H1 (cell line): ENCODE measurements at regions not wholly inside any gene's neighbourhood (a gene's known extent, or its start where the extent isn't known, plus 50 kb on each side); places are given as distances from the start of the nearest gene placed in this dataset.

Source experiments
- CTCF ChIA-PET: fragments of 300-600 bp; sonication (Branson Sonifier 250); formaldehyde crosslinking; loops from one replicate; lab custom pipeline; 2021; ENCODE audit not compliant: partially characterized antibody; lab: Charles Lee
- POLR2A ChIA-PET: fragments of 300-600 bp; sonication (Branson Sonifier 250); formaldehyde crosslinking; loops from one replicate; lab custom pipeline; 2021; ENCODE audit warnings: inconsistent platforms; ENCODE audit not compliant: partially characterized antibody; lab: Charles Lee
- DNase-seq, 2 experiments: peaks; one replicate each; pipeline versions ENCODE4 v3.0.0 to v3.0.0-alpha.2; 2010 to 2022; ENCODE audit warnings: low spot score in 2 of 2, low read depth in 1 of 2, mixed read lengths in 1 of 2
- FAIRE-seq: peaks from 2 replicates; lab custom pipeline; 2011; peaks lifted over from hg19 to GRCh38; lab: Jason Lieb, UNC
- H2AFZ ChIP-seq: 2 replicates; pipeline ENCODE4 v1.8.1; 2012; ENCODE audit warnings: low read length, inconsistent platforms
- H2AK5ac ChIP-seq: 2 replicates; pipeline ENCODE4 v1.6.1; 2013; ENCODE audit warnings: low read depth, low read length
- H2BK120ac ChIP-seq: replicated peaks from 2 replicates; pipeline ENCODE3; 2013; ENCODE audit warnings: low read depth, low read length, inconsistent platforms
- H2BK12ac ChIP-seq: 2 replicates; pipeline ENCODE4 v1.6.1; 2013; ENCODE audit warnings: low read depth, low read length
- H2BK15ac ChIP-seq: 2 replicates; pipeline ENCODE4 v1.6.1; 2013; ENCODE audit warnings: low read length
- H2BK20ac ChIP-seq: 2 replicates; pipeline ENCODE4 v1.6.1; 2013; ENCODE audit warnings: low read length
- H2BK5ac ChIP-seq: 2 replicates; pipeline ENCODE4 v1.6.1; 2013; ENCODE audit warnings: low read depth, low read length
- H3K14ac ChIP-seq: 2 replicates; pipeline ENCODE4 v1.6.1; 2013; ENCODE audit warnings: inconsistent platforms; ENCODE audit not compliant: insufficient read length
- H3K18ac ChIP-seq: 2 replicates; pipeline ENCODE4 v1.6.1; 2013; ENCODE audit warnings: low read length; ENCODE audit errors: extremely low read depth
- H3K23ac ChIP-seq: 2 replicates; pipeline ENCODE4 v1.6.1; 2013; ENCODE audit warnings: inconsistent platforms; ENCODE audit not compliant: insufficient read length
- H3K23me2 ChIP-seq: 2 replicates; pipeline ENCODE4 v1.6.1; 2013; ENCODE audit warnings: low read depth, low read length
- H3K27ac ChIP-seq: 2 replicates; pipeline ENCODE4 v1.6.1; 2011; ENCODE audit warnings: low read depth, low read length, inconsistent platforms
- H3K27me3 ChIP-seq, 4 experiments: replicated peaks in 1 of 4; 1 replicate in 1 of 4; 2 replicates in 3 of 4; pipeline versions ENCODE4 v1.6.1 to v1.8.1; 2011 to 2013; ENCODE audit warnings: low read length in 3 of 4, mild to moderate bottlenecking in 3 of 4, inconsistent platforms in 2 of 4, mixed read lengths in 2 of 4, moderate library complexity in 1 of 4; ENCODE audit not compliant: control insufficient read depth in 3 of 4, insufficient read depth in 3 of 4; ENCODE audit errors: extremely low read depth in 1 of 4
- H3K36me3 ChIP-seq, 4 experiments: 2 replicates each; pipeline versions ENCODE4 v1.6.1 to v1.8.1; 2011 to 2013; ENCODE audit warnings: mild to moderate bottlenecking in 4 of 4, low read length in 3 of 4, moderate library complexity in 2 of 4, control low read depth in 1 of 4, inconsistent platforms in 1 of 4; ENCODE audit not compliant: insufficient read depth in 4 of 4, control insufficient read depth in 2 of 4
- H3K4ac ChIP-seq: replicated peaks from 2 replicates; pipeline ENCODE3; 2013; ENCODE audit warnings: low read length, low read depth, mixed read lengths, inconsistent platforms; ENCODE audit not compliant: insufficient read length
- H3K4me1 ChIP-seq, 4 experiments: replicated peaks in 1 of 4; 1 replicate in 1 of 4; 2 replicates in 3 of 4; pipeline versions ENCODE4 v1.6.1 to v1.8.1; 2011 to 2013; ENCODE audit warnings: low read length in 3 of 4, inconsistent platforms in 2 of 4, mixed read lengths in 1 of 4; ENCODE audit not compliant: insufficient read depth in 4 of 4, control insufficient read depth in 3 of 4
- H3K4me2 ChIP-seq, 2 experiments: 2 replicates each; pipeline versions ENCODE4 v1.6.1 to v1.8.1; 2011 to 2013; ENCODE audit warnings: low read depth in 2 of 2, low read length in 2 of 2, control low read depth in 1 of 2, inconsistent platforms in 1 of 2, mild to moderate bottlenecking in 1 of 2; ENCODE audit not compliant: insufficient read depth in 1 of 2
- H3K4me3 ChIP-seq, 4 experiments: fragments of 200-600, 300-600 bp in 1 of 4; sonication (generic), shearing (Covaris generic), sonication (Bioruptor Twin) in 1 of 4; 2 replicates each; pipeline versions ENCODE4 v1.5.1 to v1.8.1; 2011 to 2016; ENCODE audit warnings: low read length in 4 of 4, low read depth in 3 of 4, control low read depth in 2 of 4, inconsistent platforms in 2 of 4, mild to moderate bottlenecking in 2 of 4, mixed read lengths in 1 of 4, moderate library complexity in 1 of 4; ENCODE audit not compliant: insufficient read depth in 2 of 4; ENCODE audit errors: extremely low read depth in 1 of 4
- H3K56ac ChIP-seq: replicated peaks from 2 replicates; pipeline ENCODE3; 2013; ENCODE audit warnings: low read depth, mild to moderate bottlenecking, mixed read lengths, low read length, inconsistent platforms; ENCODE audit not compliant: insufficient read length
- H3K79me1 ChIP-seq: 2 replicates; pipeline ENCODE4 v1.6.1; 2013; ENCODE audit warnings: low read depth, low read length, control low read depth
- H3K79me2 ChIP-seq, 2 experiments: 2 replicates each; pipeline versions ENCODE4 v1.6.1 to v1.8.1; 2012 to 2013; ENCODE audit warnings: low read length in 2 of 2, mild to moderate bottlenecking in 2 of 2, inconsistent platforms in 1 of 2; ENCODE audit not compliant: insufficient read depth in 2 of 2, control insufficient read depth in 1 of 2
- H3K9ac ChIP-seq, 4 experiments: replicated peaks in 1 of 4; 1 replicate in 1 of 4; 2 replicates in 3 of 4; pipeline versions ENCODE4 v1.6.1 to v1.8.1; 2011 to 2013; ENCODE audit warnings: low read depth in 3 of 4, low read length in 3 of 4, control low read depth in 2 of 4, mild to moderate bottlenecking in 2 of 4, moderate library complexity in 2 of 4, inconsistent platforms in 1 of 4; ENCODE audit errors: extremely low read depth in 1 of 4
- H3K9me3 ChIP-seq, 2 experiments: 2 replicates each; pipeline versions ENCODE4 v1.6.1 to v1.8.1; 2012 to 2013; ENCODE audit warnings: mild to moderate bottlenecking in 2 of 2, moderate library complexity in 2 of 2, control low read depth in 1 of 2, inconsistent platforms in 1 of 2, low read depth in 1 of 2, low read length in 1 of 2, mixed read lengths in 1 of 2; ENCODE audit not compliant: insufficient read depth in 2 of 2
- H4K20me1 ChIP-seq, 2 experiments: replicated peaks in 1 of 2; 2 replicates each; pipeline versions ENCODE3 to v1.8.1; 2011 to 2013; ENCODE audit warnings: inconsistent platforms in 2 of 2, low read length in 2 of 2, mild to moderate bottlenecking in 1 of 2; ENCODE audit not compliant: insufficient read depth in 2 of 2, control insufficient read depth in 1 of 2
- H4K5ac ChIP-seq: 2 replicates; pipeline ENCODE4 v1.6.1; 2013; ENCODE audit warnings: low read length, low read depth, mixed read lengths, inconsistent platforms; ENCODE audit not compliant: insufficient read length
- H4K8ac ChIP-seq: 2 replicates; pipeline ENCODE4 v1.8.0; 2013; ENCODE audit warnings: mild to moderate bottlenecking, moderate library complexity, low read length, inconsistent platforms; ENCODE audit not compliant: insufficient read depth; ENCODE audit errors: extremely low read depth
- H4K91ac ChIP-seq: replicated peaks from 2 replicates; pipeline ENCODE3; 2013; ENCODE audit warnings: low read length, mixed read lengths, inconsistent platforms; ENCODE audit not compliant: insufficient read length
- whole genome bisulfite sequencing, 2 experiments: shearing (Covaris generic) in 1 of 2; methylation state at CpG; one replicate each; pipeline versions ENCODE4 v1.1.6 to v1.1.7; 2013 to 2015; ENCODE audit warnings: low lambda C conversion rate in 2 of 2, mixed read lengths in 2 of 2, inconsistent platforms in 1 of 2, low coverage in 1 of 2, missing lambda C conversion rate in 1 of 2; ENCODE audit not compliant: insufficient replicate concordance in 2 of 2, insufficient coverage in 1 of 2, insufficient read length in 1 of 2; ENCODE audit errors: extremely low coverage in 1 of 2, missing lambda C conversion rate in 1 of 2; 5-methylcytosine and 5-hydroxymethylcytosine counted together
- TF ChIP-seq, protein P1 (sequence below): fragments of 300-600 bp; sonication (generic); IDR thresholded peaks from 2 replicates; pipeline ENCODE4 v1.7.1; 2012; ENCODE audit warnings: low read length, moderate library complexity, mild to moderate bottlenecking, inconsistent platforms; ENCODE audit not compliant: insufficient replicate concordance

DNA sequence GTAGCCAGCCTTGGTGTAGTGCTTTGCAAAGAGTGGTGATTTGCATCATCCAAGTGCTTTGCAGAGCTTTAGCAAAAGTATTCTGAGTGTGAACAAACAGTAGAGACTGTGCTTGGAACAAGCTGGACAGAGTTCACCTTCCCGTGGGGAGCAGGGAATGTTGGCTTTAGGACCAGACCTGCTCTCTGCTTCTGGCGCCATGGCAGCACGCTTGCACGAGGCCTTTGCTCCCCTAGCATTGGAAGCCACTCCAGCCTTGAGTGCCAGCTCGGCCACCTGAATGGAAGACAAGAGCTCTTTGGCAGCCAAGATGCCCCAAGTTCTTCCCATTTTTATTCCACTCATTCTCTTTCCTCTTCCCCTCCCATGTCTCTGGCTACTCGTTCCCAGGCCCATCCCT lies 250.8 kb upstream of the OSR1 start:
- no peak overlapping the region for H3K56ac ChIP-seq
- TF ChIP-seq, protein P1, sequence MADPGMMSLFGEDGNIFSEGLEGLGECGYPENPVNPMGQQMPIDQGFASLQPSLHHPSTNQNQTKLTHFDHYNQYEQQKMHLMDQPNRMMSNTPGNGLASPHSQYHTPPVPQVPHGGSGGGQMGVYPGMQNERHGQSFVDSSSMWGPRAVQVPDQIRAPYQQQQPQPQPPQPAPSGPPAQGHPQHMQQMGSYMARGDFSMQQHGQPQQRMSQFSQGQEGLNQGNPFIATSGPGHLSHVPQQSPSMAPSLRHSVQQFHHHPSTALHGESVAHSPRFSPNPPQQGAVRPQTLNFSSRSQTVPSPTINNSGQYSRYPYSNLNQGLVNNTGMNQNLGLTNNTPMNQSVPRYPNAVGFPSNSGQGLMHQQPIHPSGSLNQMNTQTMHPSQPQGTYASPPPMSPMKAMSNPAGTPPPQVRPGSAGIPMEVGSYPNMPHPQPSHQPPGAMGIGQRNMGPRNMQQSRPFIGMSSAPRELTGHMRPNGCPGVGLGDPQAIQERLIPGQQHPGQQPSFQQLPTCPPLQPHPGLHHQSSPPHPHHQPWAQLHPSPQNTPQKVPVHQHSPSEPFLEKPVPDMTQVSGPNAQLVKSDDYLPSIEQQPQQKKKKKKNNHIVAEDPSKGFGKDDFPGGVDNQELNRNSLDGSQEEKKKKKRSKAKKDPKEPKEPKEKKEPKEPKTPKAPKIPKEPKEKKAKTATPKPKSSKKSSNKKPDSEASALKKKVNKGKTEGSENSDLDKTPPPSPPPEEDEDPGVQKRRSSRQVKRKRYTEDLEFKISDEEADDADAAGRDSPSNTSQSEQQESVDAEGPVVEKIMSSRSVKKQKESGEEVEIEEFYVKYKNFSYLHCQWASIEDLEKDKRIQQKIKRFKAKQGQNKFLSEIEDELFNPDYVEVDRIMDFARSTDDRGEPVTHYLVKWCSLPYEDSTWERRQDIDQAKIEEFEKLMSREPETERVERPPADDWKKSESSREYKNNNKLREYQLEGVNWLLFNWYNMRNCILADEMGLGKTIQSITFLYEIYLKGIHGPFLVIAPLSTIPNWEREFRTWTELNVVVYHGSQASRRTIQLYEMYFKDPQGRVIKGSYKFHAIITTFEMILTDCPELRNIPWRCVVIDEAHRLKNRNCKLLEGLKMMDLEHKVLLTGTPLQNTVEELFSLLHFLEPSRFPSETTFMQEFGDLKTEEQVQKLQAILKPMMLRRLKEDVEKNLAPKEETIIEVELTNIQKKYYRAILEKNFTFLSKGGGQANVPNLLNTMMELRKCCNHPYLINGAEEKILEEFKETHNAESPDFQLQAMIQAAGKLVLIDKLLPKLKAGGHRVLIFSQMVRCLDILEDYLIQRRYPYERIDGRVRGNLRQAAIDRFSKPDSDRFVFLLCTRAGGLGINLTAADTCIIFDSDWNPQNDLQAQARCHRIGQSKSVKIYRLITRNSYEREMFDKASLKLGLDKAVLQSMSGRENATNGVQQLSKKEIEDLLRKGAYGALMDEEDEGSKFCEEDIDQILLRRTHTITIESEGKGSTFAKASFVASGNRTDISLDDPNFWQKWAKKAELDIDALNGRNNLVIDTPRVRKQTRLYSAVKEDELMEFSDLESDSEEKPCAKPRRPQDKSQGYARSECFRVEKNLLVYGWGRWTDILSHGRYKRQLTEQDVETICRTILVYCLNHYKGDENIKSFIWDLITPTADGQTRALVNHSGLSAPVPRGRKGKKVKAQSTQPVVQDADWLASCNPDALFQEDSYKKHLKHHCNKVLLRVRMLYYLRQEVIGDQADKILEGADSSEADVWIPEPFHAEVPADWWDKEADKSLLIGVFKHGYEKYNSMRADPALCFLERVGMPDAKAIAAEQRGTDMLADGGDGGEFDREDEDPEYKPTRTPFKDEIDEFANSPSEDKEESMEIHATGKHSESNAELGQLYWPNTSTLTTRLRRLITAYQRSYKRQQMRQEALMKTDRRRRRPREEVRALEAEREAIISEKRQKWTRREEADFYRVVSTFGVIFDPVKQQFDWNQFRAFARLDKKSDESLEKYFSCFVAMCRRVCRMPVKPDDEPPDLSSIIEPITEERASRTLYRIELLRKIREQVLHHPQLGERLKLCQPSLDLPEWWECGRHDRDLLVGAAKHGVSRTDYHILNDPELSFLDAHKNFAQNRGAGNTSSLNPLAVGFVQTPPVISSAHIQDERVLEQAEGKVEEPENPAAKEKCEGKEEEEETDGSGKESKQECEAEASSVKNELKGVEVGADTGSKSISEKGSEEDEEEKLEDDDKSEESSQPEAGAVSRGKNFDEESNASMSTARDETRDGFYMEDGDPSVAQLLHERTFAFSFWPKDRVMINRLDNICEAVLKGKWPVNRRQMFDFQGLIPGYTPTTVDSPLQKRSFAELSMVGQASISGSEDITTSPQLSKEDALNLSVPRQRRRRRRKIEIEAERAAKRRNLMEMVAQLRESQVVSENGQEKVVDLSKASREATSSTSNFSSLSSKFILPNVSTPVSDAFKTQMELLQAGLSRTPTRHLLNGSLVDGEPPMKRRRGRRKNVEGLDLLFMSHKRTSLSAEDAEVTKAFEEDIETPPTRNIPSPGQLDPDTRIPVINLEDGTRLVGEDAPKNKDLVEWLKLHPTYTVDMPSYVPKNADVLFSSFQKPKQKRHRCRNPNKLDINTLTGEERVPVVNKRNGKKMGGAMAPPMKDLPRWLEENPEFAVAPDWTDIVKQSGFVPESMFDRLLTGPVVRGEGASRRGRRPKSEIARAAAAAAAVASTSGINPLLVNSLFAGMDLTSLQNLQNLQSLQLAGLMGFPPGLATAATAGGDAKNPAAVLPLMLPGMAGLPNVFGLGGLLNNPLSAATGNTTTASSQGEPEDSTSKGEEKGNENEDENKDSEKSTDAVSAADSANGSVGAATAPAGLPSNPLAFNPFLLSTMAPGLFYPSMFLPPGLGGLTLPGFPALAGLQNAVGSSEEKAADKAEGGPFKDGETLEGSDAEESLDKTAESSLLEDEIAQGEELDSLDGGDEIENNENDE = no peak

More for the DNA sequence above, 250.8 kb upstream of the OSR1 start:
- Histone ChIP-seq H3K79me1 (no peaks in the 10 kb centered on the region), H3K79me2 (no peaks in the 10 kb centered on the region), H4K91ac (no peak overlapping the region), H3K27me3 (no peaks in the 10 kb centered on the region), H3K23ac (no peak overlapping the region), H3K9me3 (no peaks in the 10 kb centered on the region), H3K4me3 (no peak overlapping the region), H3K18ac (no peak overlapping the region), H3K4ac (no peak overlapping the region), H4K8ac (no peak overlapping the region), H3K4me1 (no peaks in the 10 kb centered on the region), H2BK5ac (no peak overlapping the region), H2AK5ac (no peak overlapping the region), H2BK120ac (no peak overlapping the region), H3K4me2 (no peak overlapping the region), H3K23me2 (no peaks in the 10 kb centered on the region; the same call in 1 of the 2 replicates), H4K20me1 (no peaks in the 10 kb centered on the region), H2BK15ac (no peak overlapping the region), H2BK12ac (no peak overlapping the region), H2AFZ (no peak overlapping the region), H3K9ac (no peak overlapping the region), H3K27ac (no peak overlapping the region), H3K36me3 (no peaks in the 10 kb centered on the region), H2BK20ac (no peak overlapping the region), H3K14ac (no peak overlapping the region), H4K5ac (no peak overlapping the region)
- CTCF ChIA-PET = interaction anchor here (2.4 kb wide), 1 partner anchor 10 kb away, joined by 12 read pairs; no protein-coding TSS in a partner anchor
- WGBS, 2 experiments = 84% methylated on average over 6 of the region's 6 CpGs; no CpG with 5 or more reads in 1 of the 2 experiments
- no peak for FAIRE-seq
- DNase-seq = no peak
- POLR2A ChIA-PET = no interaction called here
